ENCODE measurements at regions not wholly inside any gene's neighbourhood (a gene's known extent, or its start where the extent isn't known, plus 50 kb on each side); places are given as distances from the start of the nearest gene placed in this dataset.
A peak's percentile ranks its signal among the peaks of the same experiment; 100 is the strongest.

GRCh38 chr5:6872441-6873160 is 159.4 kb downstream of the TENT4A start:
- no peak overlapping the region for H3K27ac ChIP-seq
- no peak for ATAC-seq (ENCODE audit: low FRiP score in 2 of 2)

GRCh38 chr5:6873359-6873758 is 160.1 kb downstream of the TENT4A start:
- H3K27me3 ChIP-seq, result no peaks in the 10 kb centered on the region
- no peak for DNase-seq
- H3K9me3 ChIP-seq, result no peaks in the 10 kb centered on the region
- ATAC-seq (ENCODE audit: low FRiP score in 2 of 2), result no peak
- TF ChIP-seq CTCF (IDR thresholded peaks at IDR 0.05) (no peak), POLR2AphosphoS5 (IDR thresholded peaks at IDR 0.05) (no peak), EP300 (IDR thresholded peaks at IDR 0.05) (no peak), POLR2A (IDR thresholded peaks at IDR 0.05) (no peak)
- no peaks in the 10 kb centered on the region for H3K36me3 ChIP-seq
- H3K27ac ChIP-seq, result no peak overlapping the region
- no peak overlapping the region for H3K4me3 ChIP-seq
- 82 to 84% methylated on average over 3 of the region's 3 CpGs for WGBS, 2 donors
- H3K4me1 ChIP-seq, result no peaks in the 10 kb centered on the region

More at GRCh38 chr5:6872441-6873160, 159.4 kb downstream of the TENT4A start:
- no peaks in the 10 kb centered on the region for H3K4me1 ChIP-seq
- H3K4me3 ChIP-seq, result no peak overlapping the region
- WGBS, 2 donors, result 79 to 84% methylated on average over 11 to 12 of the region's 12 CpGs
- no peaks in the 10 kb centered on the region for H3K27me3 ChIP-seq
- no peaks in the 10 kb centered on the region for H3K9me3 ChIP-seq
- H3K36me3 ChIP-seq, result no peaks in the 10 kb centered on the region
- no peak for DNase-seq
- TF ChIP-seq CTCF (IDR thresholded peaks at IDR 0.05) (no peak), EP300 (IDR thresholded peaks at IDR 0.05) (no peak), POLR2AphosphoS5 (IDR thresholded peaks at IDR 0.05) (no peak), POLR2A (IDR thresholded peaks at IDR 0.05) (no peak)

- DNase-seq (no peak), ATAC-seq (ENCODE audit: low FRiP score in 2 of 2) (no peak)
- H3K27me3 ChIP-seq, result no peaks in the 10 kb centered on the region
- H3K27ac ChIP-seq, result no peak overlapping the region
- WGBS, 2 donors, result 53 to 68% methylated on average over 6 of the region's 6 CpGs
- TF ChIP-seq CTCF (IDR thresholded peaks at IDR 0.05) (no peak), EP300 (IDR thresholded peaks at IDR 0.05) (no peak), POLR2A (IDR thresholded peaks at IDR 0.05) (no peak), POLR2AphosphoS5 (IDR thresholded peaks at IDR 0.05) (no peak)
- no peak overlapping the region for H3K4me3 ChIP-seq
- no peaks in the 10 kb centered on the region for H3K4me1 ChIP-seq
- no peaks in the 10 kb centered on the region for H3K36me3 ChIP-seq
- H3K9me3 ChIP-seq, result no peaks in the 10 kb centered on the region
These were observed 162.1 kb downstream of the TENT4A start for GRCh38 chr5:6875376-6875775.

GRCh38 chr5:6877986-6878828 is 165.0 kb downstream of the TENT4A start:
- TF ChIP-seq EP300 (IDR thresholded peaks at IDR 0.05) (no peak), CTCF (IDR thresholded peaks at IDR 0.05) (no peak), POLR2A (IDR thresholded peaks at IDR 0.05) (no peak)
- no peaks in the 10 kb centered on the region for H3K9me3 ChIP-seq
- H3K36me3 ChIP-seq, result no peaks in the 10 kb centered on the region
- ATAC-seq (ENCODE audit: low FRiP score in 2 of 2), result peak in 1 of 2 donors; percentile 40
- H3K4me3 ChIP-seq, result no peak overlapping the region
- H3K27ac ChIP-seq, result no peak overlapping the region
- no peaks in the 10 kb centered on the region for H3K4me1 ChIP-seq
- 81 to 83% methylated on average over 9 to 13 of the region's 13 CpGs for WGBS, 2 donors
- H3K27me3 ChIP-seq, result no peaks in the 10 kb centered on the region
- DNase-seq, result no peak

All from upper lobe of left lung (tissue), 6 donors.